ENCODE measurements at regions not wholly inside any gene's neighbourhood (a gene's known extent, or its start where the extent isn't known, plus 50 kb on each side); places are given as distances from the start of the nearest gene placed in this dataset.

GRCh38 chr5:26828294-26828693, 210.1 kb downstream of the CDH9 start:
- no peak for TF ChIP-seq CTCF (IDR thresholded peaks at IDR 0.05; ENCODE audit: insufficient read depth, low read length, missing control alignments)
- no peak overlapping the region for H3K4me3 ChIP-seq (ENCODE audit: low read depth, low read length)
- ChIA-PET CTCF (no interaction called here), POLR2A (no interaction called here)
- DNase-seq (ENCODE audit: low read depth, low spot score), result no peak

DNA sequence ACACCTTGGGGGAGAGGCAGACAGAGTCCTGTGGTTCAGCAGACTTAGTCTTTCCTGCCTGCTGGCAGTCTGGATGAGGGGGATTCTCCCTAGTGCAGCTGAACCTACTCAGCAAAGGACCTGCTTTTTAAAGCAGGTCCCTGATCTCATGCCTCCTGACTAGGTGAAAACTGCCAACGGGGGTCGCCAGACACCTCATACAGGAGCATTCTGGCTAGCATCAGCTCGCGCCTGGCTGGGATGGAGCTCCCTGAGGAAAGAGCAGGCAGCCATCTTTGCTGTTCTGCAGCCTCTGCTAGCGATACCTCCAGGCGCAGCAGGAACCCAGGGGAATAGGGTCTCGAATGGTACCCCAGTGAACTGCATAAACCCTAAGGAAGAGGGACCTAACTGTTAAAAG, 225.2 kb downstream of the CDH9 start:
- DNase-seq (ENCODE audit: low read depth, low spot score), result no peak
- ChIA-PET POLR2A (no interaction called here), CTCF (no interaction called here)
- no peak overlapping the region for H3K4me3 ChIP-seq (ENCODE audit: low read depth, low read length)
- no peak for TF ChIP-seq CTCF (IDR thresholded peaks at IDR 0.05; ENCODE audit: insufficient read depth, low read length, missing control alignments)

DNA sequence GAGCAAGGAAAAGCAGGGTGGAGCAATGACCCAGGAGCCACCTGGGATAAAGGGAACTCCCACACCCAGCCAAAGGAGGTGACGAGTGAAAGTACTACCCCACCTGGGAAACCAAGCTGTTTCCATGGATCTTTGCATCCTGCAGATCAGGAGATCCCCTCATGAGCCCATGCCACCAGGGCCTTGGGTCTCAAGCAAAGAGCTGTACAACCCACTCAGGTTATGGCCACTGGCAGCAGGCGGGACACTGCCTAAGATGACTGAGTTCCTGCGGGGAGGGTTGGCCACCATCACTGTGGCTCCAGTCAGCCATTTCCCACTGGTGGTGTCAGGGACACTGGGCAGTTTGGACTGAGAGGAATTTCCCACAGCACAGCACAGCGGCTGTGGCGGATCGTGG, 225.7 kb downstream of the CDH9 start:
- no peak overlapping the region for H3K4me3 ChIP-seq (ENCODE audit: low read depth, low read length)
- CTCF ChIA-PET, result no interaction called here
- POLR2A ChIA-PET, result no interaction called here
- no peak for TF ChIP-seq CTCF (IDR thresholded peaks at IDR 0.05; ENCODE audit: insufficient read depth, low read length, missing control alignments)
- DNase-seq (ENCODE audit: low read depth, low spot score), result no peak

GRCh38 chr5:26807231-26808199, 230.9 kb downstream of the CDH9 start:
- CTCF ChIA-PET, result no interaction called here
- no peak for TF ChIP-seq CTCF (IDR thresholded peaks at IDR 0.05; ENCODE audit: insufficient read depth, low read length, missing control alignments)
- H3K4me3 ChIP-seq (ENCODE audit: low read depth, low read length), result no peak overlapping the region
- POLR2A ChIA-PET, result no interaction called here
- DNase-seq (ENCODE audit: low read depth, low spot score), result no peak

DNA sequence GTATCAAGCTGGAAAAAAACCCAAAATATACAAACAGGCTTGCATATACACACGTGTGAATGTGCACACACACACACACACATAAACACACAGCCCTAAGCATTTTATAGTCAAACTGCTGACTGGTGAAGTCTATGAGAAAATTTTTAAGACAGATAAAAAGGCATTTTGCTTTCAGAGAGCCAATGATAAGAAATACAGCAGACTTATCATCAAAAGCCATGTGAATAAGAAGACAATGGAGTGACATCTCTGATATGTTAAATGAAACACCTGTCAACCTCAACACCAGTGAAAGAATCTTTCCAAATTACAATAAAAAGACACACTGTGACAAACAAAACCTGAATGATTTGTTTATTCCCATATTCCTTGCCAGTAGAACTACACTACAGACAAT, 233.3 kb downstream of the CDH9 start:
- ChIA-PET POLR2A (no interaction called here), CTCF (no interaction called here)
- H3K4me3 ChIP-seq (ENCODE audit: low read depth, low read length), result no peak overlapping the region
- TF ChIP-seq CTCF (IDR thresholded peaks at IDR 0.05; ENCODE audit: insufficient read depth, low read length, missing control alignments), result no peak
- DNase-seq (ENCODE audit: low read depth, low spot score), result no peak

DNA sequence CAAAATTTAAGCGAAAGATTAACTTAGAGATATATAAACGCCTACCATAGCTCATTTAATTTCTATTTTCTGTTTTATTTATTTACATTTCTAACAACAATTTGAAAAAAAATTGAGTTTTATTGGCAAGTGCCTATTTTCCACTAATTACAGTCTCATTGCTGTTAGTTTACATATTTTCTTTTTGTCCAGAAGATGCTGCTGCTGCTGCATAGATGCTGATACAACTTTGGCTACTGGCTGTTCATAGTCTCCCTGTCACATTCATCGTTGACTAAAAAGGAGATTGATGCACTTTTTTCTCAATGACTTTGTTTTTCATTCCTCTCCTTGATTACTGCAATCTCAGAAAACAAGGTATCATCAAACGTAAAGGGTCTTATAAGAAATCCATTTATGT, 235.4 kb downstream of the CDH9 start:
- no peak for TF ChIP-seq CTCF (IDR thresholded peaks at IDR 0.05; ENCODE audit: insufficient read depth, low read length, missing control alignments)
- POLR2A ChIA-PET, result no interaction called here
- H3K4me3 ChIP-seq (ENCODE audit: low read depth, low read length), result no peak overlapping the region
- CTCF ChIA-PET, result no interaction called here
- no peak for DNase-seq (ENCODE audit: low read depth, low spot score)

All from AG04449 (cell line).